ENCODE measurements at regions not wholly inside any gene's neighbourhood (a gene's known extent, or its start where the extent isn't known, plus 50 kb on each side); places are given as distances from the start of the nearest gene placed in this dataset.
"Not testable (repeated sequence)": the region's sequence is repeated elsewhere in the genome, so short reads cannot be mapped to it uniquely, and the experiment has no call there.

DNA sequence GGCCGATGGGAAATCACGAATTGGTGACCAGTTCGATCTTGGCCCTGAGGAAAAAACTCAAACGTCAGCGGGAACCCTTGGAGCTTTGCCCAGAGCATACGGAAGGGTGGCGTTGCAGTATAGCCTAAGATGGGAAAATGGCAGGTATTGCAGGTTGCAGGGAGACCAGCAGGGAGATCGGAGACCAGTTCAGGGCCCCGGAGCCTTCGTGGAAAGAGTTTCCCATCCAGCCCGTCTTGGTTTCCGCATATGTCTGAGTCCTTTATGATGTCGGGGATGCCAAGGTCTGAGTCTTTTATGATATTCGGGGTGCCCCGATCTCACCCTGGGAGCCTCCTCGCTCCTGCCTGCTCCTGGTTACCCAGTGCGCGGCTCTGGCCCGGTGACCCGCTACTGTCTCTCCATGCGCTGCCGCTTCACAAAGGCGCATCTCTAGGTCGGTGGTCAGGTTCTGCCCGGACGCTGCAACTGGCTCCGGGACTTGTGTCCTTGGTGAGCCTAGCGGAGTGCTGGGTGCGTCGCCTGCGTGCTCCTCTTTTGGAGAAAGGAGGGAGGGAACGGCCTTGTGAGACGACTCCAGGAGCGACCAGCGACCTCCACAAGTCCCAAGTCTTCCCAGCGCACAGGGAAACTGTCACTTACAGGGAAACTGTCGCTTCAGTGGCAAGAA lies 94.2 kb downstream of the PRKAB2 start:
- Histone ChIP-seq H3K4me3 (ENCODE audit: low read length) (no peak overlapping the region), H3K27me3 (ENCODE audit: insufficient read depth, low read length) (peaks cover 99% of the 10 kb centered on the region), H3K4me1 (ENCODE audit: insufficient read depth, low read length) (peaks cover 21% of the 10 kb centered on the region), H3K9me3 (ENCODE audit: low read depth, low read length) (no peaks in the 10 kb centered on the region)

DNA sequence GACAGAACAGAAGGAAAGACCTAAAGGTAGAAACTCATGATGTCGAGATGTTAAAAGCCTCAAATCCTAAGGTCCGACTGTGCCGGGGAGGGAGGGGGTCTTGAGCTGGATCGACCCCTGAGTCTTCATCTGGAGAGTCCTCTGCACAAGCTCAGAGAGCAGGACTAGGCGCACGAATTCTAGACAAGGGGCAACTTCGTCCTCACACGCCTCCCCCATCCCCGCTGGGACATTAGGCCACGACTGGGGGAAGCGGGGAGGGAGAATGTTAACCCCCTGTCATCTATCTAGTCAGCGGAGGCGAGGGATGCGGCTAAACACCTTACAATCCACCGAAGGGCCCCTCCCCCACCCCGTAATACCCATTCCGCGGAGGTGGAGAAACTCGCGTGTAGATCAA lies 94.7 kb downstream of the PRKAB2 start:
- peaks cover 99% of the 10 kb centered on the region for H3K27me3 ChIP-seq (ENCODE audit: insufficient read depth, low read length)
- H3K4me1 ChIP-seq (ENCODE audit: insufficient read depth, low read length): peaks cover 24% of the 10 kb centered on the region
- H3K4me3 ChIP-seq (ENCODE audit: low read length): no peak overlapping the region
- H3K9me3 ChIP-seq (ENCODE audit: low read depth, low read length): no peaks in the 10 kb centered on the region

GRCh38 chr1:147077081-147077480 lies 95.2 kb downstream of the PRKAB2 start:
- no peak overlapping the region for H3K4me3 ChIP-seq (ENCODE audit: low read length)
- no peaks in the 10 kb centered on the region for H3K9me3 ChIP-seq (ENCODE audit: low read depth, low read length)
- peaks cover 26% of the 10 kb centered on the region for H3K4me1 ChIP-seq (ENCODE audit: insufficient read depth, low read length)
- peaks cover 99% of the 10 kb centered on the region for H3K27me3 ChIP-seq (ENCODE audit: insufficient read depth, low read length)

GRCh38 chr1:147076442-147076841 lies 95.8 kb downstream of the PRKAB2 start:
- Histone ChIP-seq H3K27me3 (ENCODE audit: insufficient read depth, low read length) (peaks cover 99% of the 10 kb centered on the region), H3K4me1 (ENCODE audit: insufficient read depth, low read length) (peaks cover 26% of the 10 kb centered on the region)

DNA sequence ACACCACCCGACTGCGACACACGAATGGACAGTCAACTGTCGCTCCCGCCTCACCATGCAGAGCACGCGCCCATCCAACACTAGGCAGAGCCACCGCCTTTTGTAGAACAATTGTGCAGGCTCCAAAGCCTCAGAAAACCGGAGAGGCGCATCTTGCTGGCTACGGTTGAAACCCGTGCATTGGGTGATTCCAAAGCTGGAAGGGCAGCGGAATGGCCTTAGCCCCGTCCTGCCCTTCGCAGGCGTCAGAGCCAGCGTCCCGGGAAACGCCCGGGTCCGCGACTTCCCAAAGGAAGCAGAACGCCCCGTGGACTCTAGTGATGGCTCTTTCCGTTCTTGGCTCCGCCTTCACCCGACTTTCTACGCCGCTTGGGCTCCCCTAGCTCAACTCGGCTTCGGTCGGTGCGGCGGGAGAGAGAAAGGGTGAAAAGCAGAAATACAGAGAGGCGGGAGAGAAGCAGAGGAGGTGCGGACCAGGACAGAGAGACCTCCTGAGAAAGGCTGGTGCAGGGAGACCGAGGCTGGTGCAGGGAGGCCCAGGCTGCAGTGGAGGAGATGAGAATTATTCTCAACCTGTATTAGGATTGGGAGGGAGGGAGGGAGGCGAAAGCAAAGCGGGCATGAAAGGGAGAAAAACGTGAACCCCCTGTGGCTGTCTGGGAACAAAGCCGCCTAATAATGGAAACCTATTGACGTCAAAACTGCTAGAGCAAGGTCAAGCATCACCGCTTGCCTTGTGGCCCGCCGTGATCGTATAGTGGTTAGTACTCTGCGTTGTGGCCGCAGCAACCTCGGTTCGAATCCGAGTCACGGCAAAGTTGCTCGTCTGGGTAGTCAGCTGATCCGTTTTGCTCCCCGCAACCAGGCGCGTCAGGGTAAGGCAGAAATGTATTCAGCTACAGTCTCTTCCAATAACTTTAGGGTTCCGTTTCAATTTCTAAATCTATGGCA lies 99.5 kb downstream of the PRKAB2 start:
- H3K9me3 ChIP-seq (ENCODE audit: low read depth, low read length): no peaks in the 10 kb centered on the region
- H3K4me1 ChIP-seq (ENCODE audit: insufficient read depth, low read length): peaks cover 5% of the 10 kb centered on the region
- peak overlapping the region; percentile 24 for H3K4me3 ChIP-seq (ENCODE audit: low read length)
- peaks cover 75% of the 10 kb centered on the region for H3K27me3 ChIP-seq (ENCODE audit: insufficient read depth, low read length)

More at GRCh38 chr1:147076442-147076841, 95.8 kb downstream of the PRKAB2 start:
- no peak overlapping the region for H3K4me3 ChIP-seq (ENCODE audit: low read length)
- H3K9me3 ChIP-seq (ENCODE audit: low read depth, low read length): no peaks in the 10 kb centered on the region

DNA sequence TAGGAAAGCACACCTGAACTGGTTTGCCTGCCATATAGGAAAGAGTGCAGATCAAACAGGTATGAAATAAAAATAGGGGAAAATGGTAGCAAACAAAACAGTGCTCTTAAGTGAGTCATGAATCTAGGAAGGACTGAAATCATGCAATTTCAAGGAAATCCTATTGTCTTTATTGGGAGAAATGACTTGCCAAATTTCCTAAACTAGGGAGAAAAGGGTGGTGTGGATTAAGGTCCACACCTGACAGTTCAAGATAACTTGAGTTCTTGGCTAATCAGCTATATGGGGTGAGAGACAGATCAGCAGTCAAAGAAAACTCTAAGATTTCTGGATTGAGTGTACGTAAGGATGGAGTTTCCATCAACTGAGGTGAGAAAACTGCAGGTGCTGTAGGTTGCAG lies 101.1 kb downstream of the PRKAB2 start:
- Histone ChIP-seq H3K4me3 (ENCODE audit: low read length) (no peak overlapping the region), H3K27me3 (ENCODE audit: insufficient read depth, low read length) (peaks cover 59% of the 10 kb centered on the region), H3K9me3 (ENCODE audit: low read depth, low read length) (no peaks in the 10 kb centered on the region), H3K4me1 (ENCODE audit: insufficient read depth, low read length) (peaks cover 5% of the 10 kb centered on the region)

- Histone ChIP-seq H3K9me3 (ENCODE audit: low read depth, low read length) (no peaks in the 10 kb centered on the region), H3K27me3 (ENCODE audit: insufficient read depth, low read length) (no peaks in the 10 kb centered on the region), H3K4me1 (ENCODE audit: insufficient read depth, low read length) (no peaks in the 10 kb centered on the region), H3K4me3 (ENCODE audit: low read length) (no peak overlapping the region)
These were observed 109.3 kb downstream of the PRKAB2 start for GRCh38 chr1:147062956-147063355.

DNA sequence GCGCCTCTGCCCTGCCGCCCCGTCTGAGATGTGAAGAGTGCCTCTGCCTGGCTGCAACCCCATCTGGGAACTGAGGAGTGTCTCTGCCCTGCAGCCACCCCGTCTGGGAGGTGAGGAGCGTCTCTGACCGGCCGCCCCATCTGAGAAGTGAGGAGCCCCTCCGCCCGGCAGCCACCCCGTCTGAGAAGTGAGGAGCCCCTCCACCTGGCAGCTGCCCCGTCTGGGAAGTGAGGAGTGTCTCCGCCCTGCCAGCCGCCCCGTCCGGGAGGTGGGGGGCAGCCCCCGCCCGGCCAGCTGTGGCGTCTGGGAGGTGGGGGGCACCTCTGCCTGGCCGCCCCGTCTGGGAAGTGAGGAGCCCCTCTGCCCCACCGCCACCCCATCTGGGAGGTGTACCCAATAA lies 110.4 kb downstream of the PRKAB2 start:
- not testable (repeated sequence) for H3K4me3 ChIP-seq (ENCODE audit: low read length); H3K4me1 ChIP-seq (ENCODE audit: insufficient read depth, low read length); H3K9me3 ChIP-seq (ENCODE audit: low read depth, low read length); H3K27me3 ChIP-seq (ENCODE audit: insufficient read depth, low read length)

DNA sequence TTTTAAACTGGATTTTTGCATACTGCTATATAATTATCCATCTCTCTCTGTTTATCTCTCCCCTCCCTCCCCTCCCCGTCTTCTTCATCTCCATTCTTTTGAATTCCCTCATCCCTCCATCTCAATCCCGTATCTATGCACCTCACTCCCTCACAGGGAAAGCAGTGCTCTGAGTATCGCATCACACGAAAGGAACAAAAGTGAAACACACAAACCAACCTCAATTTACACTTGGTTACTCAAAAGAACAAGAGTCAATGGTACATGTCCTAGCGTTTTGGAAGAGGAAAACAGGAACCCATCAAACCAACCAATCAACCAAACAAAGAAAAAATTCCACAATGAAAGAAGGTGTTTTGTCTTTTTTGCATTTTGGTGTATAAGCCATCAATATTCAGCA lies 115.1 kb downstream of the NBPF12 start:
- Histone ChIP-seq H3K9me3 (ENCODE audit: low read depth, low read length) (no peaks in the 10 kb centered on the region), H3K4me3 (ENCODE audit: low read length) (no peak overlapping the region), H3K27me3 (ENCODE audit: insufficient read depth, low read length) (no peaks in the 10 kb centered on the region), H3K4me1 (ENCODE audit: insufficient read depth, low read length) (no peaks in the 10 kb centered on the region)

DNA sequence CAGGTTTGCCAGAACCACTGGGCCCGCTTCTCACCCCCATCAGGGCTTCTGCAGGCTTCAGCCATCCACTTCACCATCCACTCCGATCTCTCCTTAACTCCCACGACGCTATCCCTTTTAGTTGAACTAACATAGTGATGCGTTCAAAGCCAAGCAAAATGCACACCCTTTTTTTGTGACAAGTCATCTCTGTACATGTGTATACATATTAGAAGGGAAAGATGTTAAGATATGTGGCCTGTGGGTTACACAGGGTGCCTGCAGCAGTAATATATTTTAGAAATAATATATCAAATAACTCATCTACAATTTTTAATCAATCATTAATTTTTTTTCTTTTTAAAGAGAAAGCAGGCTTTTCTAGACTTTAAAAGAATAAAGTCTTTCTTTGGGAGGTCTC lies 114.6 kb downstream of the NBPF12 start:
- Histone ChIP-seq H3K4me1 (ENCODE audit: insufficient read depth, low read length) (no peaks in the 10 kb centered on the region), H3K9me3 (ENCODE audit: low read depth, low read length) (no peaks in the 10 kb centered on the region), H3K4me3 (ENCODE audit: low read length) (no peak overlapping the region), H3K27me3 (ENCODE audit: insufficient read depth, low read length) (no peaks in the 10 kb centered on the region)

- H3K4me1 ChIP-seq (ENCODE audit: insufficient read depth, low read length): no peaks in the 10 kb centered on the region
- H3K27me3 ChIP-seq (ENCODE audit: insufficient read depth, low read length): no peaks in the 10 kb centered on the region
- H3K9me3 ChIP-seq (ENCODE audit: low read depth, low read length): no peaks in the 10 kb centered on the region
- no peak overlapping the region for H3K4me3 ChIP-seq (ENCODE audit: low read length)
These were observed 114.0 kb downstream of the NBPF12 start for GRCh38 chr1:147052143-147052542.

GRCh38 chr1:147051136-147051535 lies 113.0 kb downstream of the NBPF12 start:
- Histone ChIP-seq H3K4me1 (ENCODE audit: insufficient read depth, low read length) (no peaks in the 10 kb centered on the region), H3K9me3 (ENCODE audit: low read depth, low read length) (no peaks in the 10 kb centered on the region), H3K27me3 (ENCODE audit: insufficient read depth, low read length) (no peaks in the 10 kb centered on the region), H3K4me3 (ENCODE audit: low read length) (no peak overlapping the region)

GRCh38 chr1:147050654-147051053 lies 112.5 kb downstream of the NBPF12 start:
- H3K4me3 ChIP-seq (ENCODE audit: low read length): no peak overlapping the region
- H3K4me1 ChIP-seq (ENCODE audit: insufficient read depth, low read length): no peaks in the 10 kb centered on the region
- H3K9me3 ChIP-seq (ENCODE audit: low read depth, low read length): no peaks in the 10 kb centered on the region
- H3K27me3 ChIP-seq (ENCODE audit: insufficient read depth, low read length): no peaks in the 10 kb centered on the region

DNA sequence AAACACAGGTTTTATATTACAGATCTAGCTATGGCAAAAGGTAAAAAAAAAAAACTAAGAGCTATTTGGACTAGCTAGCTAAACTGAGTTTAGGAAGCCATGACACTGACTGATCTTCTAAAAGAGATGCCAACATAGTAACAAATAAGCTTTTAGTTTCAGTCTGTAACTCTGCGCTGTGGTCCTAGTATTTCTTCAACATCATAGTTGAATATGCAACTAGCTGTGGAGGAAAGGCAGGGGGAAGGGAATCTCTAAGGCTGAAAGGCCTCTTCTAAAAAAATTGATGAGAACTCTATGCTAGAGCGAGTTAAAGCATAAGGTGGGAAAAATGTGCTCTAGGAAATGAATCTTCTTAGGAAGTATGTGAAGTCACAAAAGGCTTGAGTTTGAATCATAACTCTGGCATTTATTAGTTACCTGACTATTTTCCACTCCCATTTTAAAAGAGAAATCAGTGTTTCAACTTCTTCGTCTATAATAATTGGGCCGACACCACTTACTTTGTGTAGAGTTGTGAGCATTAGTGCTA lies 108.8 kb downstream of the NBPF12 start:
- not testable (repeated sequence) for H3K27me3 ChIP-seq (ENCODE audit: insufficient read depth, low read length); H3K4me1 ChIP-seq (ENCODE audit: insufficient read depth, low read length); H3K4me3 ChIP-seq (ENCODE audit: low read length); H3K9me3 ChIP-seq (ENCODE audit: low read depth, low read length)

DNA sequence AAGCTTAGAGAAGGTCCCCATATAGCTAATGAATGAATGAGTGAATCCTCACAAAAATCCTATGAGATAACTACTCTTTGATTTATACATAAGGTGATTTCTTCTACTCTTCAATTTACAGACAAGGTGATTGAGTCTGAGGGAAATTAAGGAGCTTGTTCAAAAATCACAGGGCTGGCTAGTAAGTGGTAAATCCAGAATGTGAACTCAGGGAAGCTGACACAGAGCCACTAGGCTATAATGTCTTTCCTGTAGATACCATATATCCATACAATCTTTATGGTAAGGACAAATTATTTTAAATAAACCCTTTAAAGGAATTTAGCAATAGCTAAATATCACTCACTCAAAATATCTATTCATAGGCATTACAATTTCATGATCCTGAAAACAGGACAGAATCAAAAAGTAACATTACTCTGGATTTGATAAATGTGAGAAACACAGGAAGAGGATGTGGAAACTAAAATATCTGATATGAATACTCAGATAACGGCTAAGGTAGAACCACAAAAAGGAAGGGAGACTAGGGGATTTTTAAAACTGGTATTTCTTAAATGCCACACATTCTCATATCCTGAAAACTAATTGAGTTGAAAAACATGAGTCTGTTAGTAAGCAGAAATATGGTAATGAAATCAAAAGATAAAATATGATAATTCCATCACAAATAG lies 108.2 kb downstream of the NBPF12 start:
- no peaks in the 10 kb centered on the region for H3K27me3 ChIP-seq (ENCODE audit: insufficient read depth, low read length)
- H3K4me1 ChIP-seq (ENCODE audit: insufficient read depth, low read length): no peaks in the 10 kb centered on the region
- no peak overlapping the region for H3K4me3 ChIP-seq (ENCODE audit: low read length)
- H3K9me3 ChIP-seq (ENCODE audit: low read depth, low read length): no peaks in the 10 kb centered on the region

Data from mononuclear cell (primary cell).